Neural crest cell (in vitro differentiated cells): ENCODE measurements at regions not wholly inside any gene's neighbourhood (a gene's known extent, or its start where the extent isn't known, plus 50 kb on each side); places are given as distances from the start of the nearest gene placed in this dataset.

ENCODE experiments used
- DNase-seq: peaks from one replicate; pipeline ENCODE4 v3.0.0; 2021; ENCODE audit warnings: low read depth, mixed read lengths, low spot score
- H3K27ac Mint-ChIP-seq: one replicate; pipeline ENCODE4 v1.8.0; 2021; ENCODE audit warnings: mild to moderate bottlenecking, mixed read lengths; ENCODE audit not compliant: unreplicated experiment
- H3K27me3 Mint-ChIP-seq: 2 replicates; pipeline ENCODE4 v1.8.0; 2021; ENCODE audit warnings: low read depth, mild to moderate bottlenecking, mixed read lengths
- H3K36me3 Mint-ChIP-seq: 2 replicates; pipeline ENCODE4 v1.8.0; 2021; ENCODE audit warnings: low read depth, mild to moderate bottlenecking, mixed read lengths
- H3K4me1 Mint-ChIP-seq: 2 replicates; pipeline ENCODE4 v1.8.0; 2021; ENCODE audit warnings: mixed read lengths
- H3K4me3 Mint-ChIP-seq: one replicate; pipeline ENCODE4 v1.8.0; 2021; ENCODE audit warnings: mild to moderate bottlenecking, mixed read lengths
- H3K9me3 Mint-ChIP-seq: 2 replicates; pipeline ENCODE4 v1.8.0; 2021; ENCODE audit warnings: mixed read lengths
- CTCF ChIP-seq: fragments of 200-600 bp; sonication (generic); conservative IDR thresholded peaks from 2 replicates; pipeline ENCODE4 v1.5.0; 2021; ENCODE audit warnings: antibody characterized with exemption, mild to moderate bottlenecking

GRCh38 chr9:81146684-81147337 lies 542.5 kb downstream of the TLE1 start:
- Mint-ChIP-seq H3K4me1 (no peaks in the 10 kb centered on the region), H3K27ac (no peak overlapping the region), H3K4me3 (no peak overlapping the region), H3K36me3 (peaks cover 4% of the 10 kb centered on the region), H3K27me3 (no peaks in the 10 kb centered on the region), H3K9me3 (peaks cover 6% of the 10 kb centered on the region)
- no peak for DNase-seq
- no peak for TF ChIP-seq CTCF

- no peak overlapping the region for H3K4me3 Mint-ChIP-seq
- DNase-seq: no peak
- H3K9me3 Mint-ChIP-seq: peaks cover 6% of the 10 kb centered on the region
- H3K4me1 Mint-ChIP-seq: no peaks in the 10 kb centered on the region
- no peak for TF ChIP-seq CTCF
- H3K27me3 Mint-ChIP-seq: no peaks in the 10 kb centered on the region
- peaks cover 4% of the 10 kb centered on the region for H3K36me3 Mint-ChIP-seq
- H3K27ac Mint-ChIP-seq: no peak overlapping the region
These were observed 543.1 kb downstream of the TLE1 start for GRCh38 chr9:81146241-81146640.

GRCh38 chr9:81145331-81145963 lies 543.9 kb downstream of the TLE1 start:
- no peaks in the 10 kb centered on the region for H3K27me3 Mint-ChIP-seq
- peaks cover 6% of the 10 kb centered on the region for H3K9me3 Mint-ChIP-seq
- no peaks in the 10 kb centered on the region for H3K4me1 Mint-ChIP-seq
- peaks cover 4% of the 10 kb centered on the region for H3K36me3 Mint-ChIP-seq
- no peak for DNase-seq
- TF ChIP-seq CTCF: no peak
- H3K4me3 Mint-ChIP-seq: no peak overlapping the region
- H3K27ac Mint-ChIP-seq: no peak overlapping the region

GRCh38 chr9:81141961-81142360 lies 547.4 kb downstream of the TLE1 start:
- Mint-ChIP-seq H3K4me3 (no peak overlapping the region), H3K36me3 (peaks cover 4% of the 10 kb centered on the region), H3K4me1 (no peaks in the 10 kb centered on the region), H3K9me3 (peaks cover 3% of the 10 kb centered on the region), H3K27me3 (no peaks in the 10 kb centered on the region), H3K27ac (no peak overlapping the region)
- no peak for DNase-seq
- TF ChIP-seq CTCF: no peak

- no peaks in the 10 kb centered on the region for H3K36me3 Mint-ChIP-seq
- H3K4me1 Mint-ChIP-seq: no peaks in the 10 kb centered on the region
These were observed 551.3 kb downstream of the TLE1 start for GRCh38 chr9:81137976-81138568.

More at GRCh38 chr9:81137976-81138568, 551.3 kb downstream of the TLE1 start:
- Mint-ChIP-seq H3K4me3 (no peak overlapping the region), H3K27ac (no peak overlapping the region), H3K27me3 (no peaks in the 10 kb centered on the region), H3K9me3 (peaks cover 6% of the 10 kb centered on the region)
- TF ChIP-seq CTCF: no peak
- no peak for DNase-seq
